ENCODE measurements at regions not wholly inside any gene's neighbourhood (a gene's known extent, or its start where the extent isn't known, plus 50 kb on each side); places are given as distances from the start of the nearest gene placed in this dataset.

DNA sequence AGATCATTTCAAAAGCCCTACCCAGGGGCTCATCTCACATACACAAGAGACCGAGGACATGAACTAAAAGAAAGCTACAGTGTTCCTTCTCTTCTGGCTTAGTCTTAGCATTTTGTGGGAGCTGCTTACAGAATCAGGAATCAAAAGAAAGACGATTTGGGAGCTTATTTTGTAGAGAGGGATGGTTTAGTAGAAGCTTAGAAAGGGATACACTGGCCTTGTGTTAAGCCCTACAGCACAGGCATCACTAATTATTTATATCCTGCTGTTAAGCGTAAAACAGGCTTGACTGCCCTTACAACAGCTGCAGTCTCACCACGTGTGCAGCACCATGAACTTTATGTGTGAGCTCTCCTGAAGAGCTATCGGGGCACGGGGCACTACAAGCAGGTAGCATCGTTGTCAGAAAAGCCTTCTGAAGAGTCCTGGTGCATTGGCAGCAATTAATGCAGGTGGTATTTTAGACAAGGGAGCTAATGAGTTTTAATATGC, 798.3 kb downstream of the NXPH1 start:
- TF ChIP-seq, protein P1, sequence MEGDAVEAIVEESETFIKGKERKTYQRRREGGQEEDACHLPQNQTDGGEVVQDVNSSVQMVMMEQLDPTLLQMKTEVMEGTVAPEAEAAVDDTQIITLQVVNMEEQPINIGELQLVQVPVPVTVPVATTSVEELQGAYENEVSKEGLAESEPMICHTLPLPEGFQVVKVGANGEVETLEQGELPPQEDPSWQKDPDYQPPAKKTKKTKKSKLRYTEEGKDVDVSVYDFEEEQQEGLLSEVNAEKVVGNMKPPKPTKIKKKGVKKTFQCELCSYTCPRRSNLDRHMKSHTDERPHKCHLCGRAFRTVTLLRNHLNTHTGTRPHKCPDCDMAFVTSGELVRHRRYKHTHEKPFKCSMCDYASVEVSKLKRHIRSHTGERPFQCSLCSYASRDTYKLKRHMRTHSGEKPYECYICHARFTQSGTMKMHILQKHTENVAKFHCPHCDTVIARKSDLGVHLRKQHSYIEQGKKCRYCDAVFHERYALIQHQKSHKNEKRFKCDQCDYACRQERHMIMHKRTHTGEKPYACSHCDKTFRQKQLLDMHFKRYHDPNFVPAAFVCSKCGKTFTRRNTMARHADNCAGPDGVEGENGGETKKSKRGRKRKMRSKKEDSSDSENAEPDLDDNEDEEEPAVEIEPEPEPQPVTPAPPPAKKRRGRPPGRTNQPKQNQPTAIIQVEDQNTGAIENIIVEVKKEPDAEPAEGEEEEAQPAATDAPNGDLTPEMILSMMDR (conservative IDR thresholded peaks at IDR 0.05): no peak
- DNase-seq: no peak
- Histone ChIP-seq H3K9ac (ENCODE audit: extremely low read depth, insufficient read length, low read length) (no peak overlapping the region), H3K79me1 (ENCODE audit: insufficient read depth, low read depth, low read length, poor library complexity, severe bottlenecking) (no peaks in the 10 kb centered on the region), H2AK5ac (ENCODE audit: insufficient read length, low read length) (no peak overlapping the region), H3K23me2 (ENCODE audit: insufficient read length, low read depth, low read length, poor library complexity, severe bottlenecking) (no peaks in the 10 kb centered on the region), H3K23ac (ENCODE audit: insufficient read length, low read depth, low read length) (no peak overlapping the region), H2BK5ac (ENCODE audit: insufficient read length, low read length) (no peak overlapping the region), H3K4ac (ENCODE audit: low read depth, low read length) (no peak overlapping the region), H4K5ac (ENCODE audit: insufficient read length, low read depth, low read length) (no peak overlapping the region), H4K20me1 (ENCODE audit: control insufficient read depth, insufficient read depth, insufficient read length) (no peaks in the 10 kb centered on the region), H2BK12ac (ENCODE audit: insufficient read length, low read depth, low read length) (no peak overlapping the region), H3K27ac (ENCODE audit: insufficient read length, low read depth, low read length) (no peak overlapping the region), H3K9me3 (ENCODE audit: control insufficient read depth, low read depth, low read length) (no peaks in the 10 kb centered on the region), H3K18ac (ENCODE audit: insufficient read length, low read depth, low read length) (no peak overlapping the region), H3K14ac (ENCODE audit: insufficient read depth, low read length) (peak overlapping the region; percentile 78; the same call in 1 of the 2 replicates), H3K79me2 (ENCODE audit: insufficient read depth, low read length) (no peaks in the 10 kb centered on the region), H2BK120ac (ENCODE audit: low read depth, low read length, poor library complexity, severe bottlenecking) (no peak overlapping the region), H2BK15ac (ENCODE audit: low read depth, low read length) (no peak overlapping the region), H3K4me1 (ENCODE audit: insufficient read depth, low read length) (peaks cover 3% of the 10 kb centered on the region; the same call in 1 of the 2 replicates), H3T11ph (ENCODE audit: low read length) (no peak overlapping the region), H4K91ac (ENCODE audit: insufficient read length, low read depth, low read length) (no peak overlapping the region), H3K27me3 (ENCODE audit: insufficient read depth, low read length) (no peaks in the 10 kb centered on the region), H3K56ac (ENCODE audit: insufficient read length, low read depth, low read length) (no peak overlapping the region), H4K8ac (replicated peaks; ENCODE audit: insufficient read length, low read depth, low read length) (no peak overlapping the region), H2AFZ (ENCODE audit: low read length) (peak overlapping the region; percentile 59), H2BK20ac (ENCODE audit: low read depth, low read length, poor library complexity, severe bottlenecking) (no peak overlapping the region), H3K4me2 (ENCODE audit: insufficient read depth, insufficient read length, low read length) (no peak overlapping the region)
- WGBS (ENCODE audit: extremely low coverage, insufficient read length, low lambda C conversion rate): no CpG with 5 or more reads among the region's 7 CpGs
- Mint-ChIP-seq H3K27me3 (ENCODE audit: low read depth) (no peaks in the 10 kb centered on the region), H3K9me3 (no peaks in the 10 kb centered on the region), H3K4me1 (peaks cover 8 to 9% of the 10 kb centered on the region in 2 experiments), H3K36me3 (ENCODE audit: insufficient read depth in 1 of 3, low read depth in 3 of 3) (no peaks in the 10 kb centered on the region), H3K4me3 (no peak overlapping the region), H3K27ac (peak overlapping the region in 1 of 3 experiments; percentile 56; a peak in 2 of 7 replicates)

Measured in H9 (cell line).